22Rv1 (cell line): ENCODE measurements at regions not wholly inside any gene's neighbourhood (a gene's known extent, or its start where the extent isn't known, plus 50 kb on each side); places are given as distances from the start of the nearest gene placed in this dataset.

Experiments
- H3K27ac ChIP-seq: fragments of 450-650 bp; 2 replicates; pipeline ENCODE4 v1.5.1; 2017
- CTCF ChIP-seq: fragments of 450-650 bp; IDR thresholded peaks from 2 replicates; pipeline ENCODE4 v1.5.1; 2017; ENCODE audit warnings: mild to moderate bottlenecking
- ZFX ChIP-seq: fragments of 450-650 bp; IDR thresholded peaks from 2 replicates; pipeline ENCODE4 v1.6.1; 2017; ENCODE audit warnings: antibody characterized with exemption, borderline replicate concordance

GRCh38 chr14:71549421-71550050 is 382.7 kb upstream of the RGS6 start:
- no peak overlapping the region for H3K27ac ChIP-seq
- TF ChIP-seq ZFX (no peak), CTCF (no peak)

- TF ChIP-seq ZFX = no peak
- no peak for TF ChIP-seq CTCF
Measured at GRCh38 chr14:71550367-71550766, 381.9 kb upstream of the RGS6 start.

GRCh38 chr14:71551291-71551950 is 380.8 kb upstream of the RGS6 start:
- TF ChIP-seq CTCF (no peak), ZFX (no peak)
- no peak overlapping the region for H3K27ac ChIP-seq

More at GRCh38 chr14:71550367-71550766, 381.9 kb upstream of the RGS6 start:
- no peak overlapping the region for H3K27ac ChIP-seq

GRCh38 chr14:71552809-71553208 is 379.4 kb upstream of the RGS6 start:
- TF ChIP-seq ZFX (no peak), CTCF (no peak)
- no peak overlapping the region for H3K27ac ChIP-seq

GRCh38 chr14:71553779-71554178 is 378.4 kb upstream of the RGS6 start:
- TF ChIP-seq ZFX (no peak), CTCF (no peak)
- no peak overlapping the region for H3K27ac ChIP-seq

- no peak overlapping the region for H3K27ac ChIP-seq
- no peak for TF ChIP-seq CTCF
- no peak for TF ChIP-seq ZFX
Measured at GRCh38 chr14:71554323-71554722, 377.9 kb upstream of the RGS6 start.

GRCh38 chr14:71554959-71555612 is 377.1 kb upstream of the RGS6 start:
- no peak overlapping the region for H3K27ac ChIP-seq
- TF ChIP-seq ZFX (no peak), CTCF (no peak)
